NCI-H2107 (cell line): ENCODE measurements at regions not wholly inside any gene's neighbourhood (a gene's known extent, or its start where the extent isn't known, plus 50 kb on each side); places are given as distances from the start of the nearest gene placed in this dataset.

ENCODE experiments used
- DNase-seq: peaks from one replicate; lab custom pipeline; 2025; lab: John Stamatoyannopoulos, UW

DNA sequence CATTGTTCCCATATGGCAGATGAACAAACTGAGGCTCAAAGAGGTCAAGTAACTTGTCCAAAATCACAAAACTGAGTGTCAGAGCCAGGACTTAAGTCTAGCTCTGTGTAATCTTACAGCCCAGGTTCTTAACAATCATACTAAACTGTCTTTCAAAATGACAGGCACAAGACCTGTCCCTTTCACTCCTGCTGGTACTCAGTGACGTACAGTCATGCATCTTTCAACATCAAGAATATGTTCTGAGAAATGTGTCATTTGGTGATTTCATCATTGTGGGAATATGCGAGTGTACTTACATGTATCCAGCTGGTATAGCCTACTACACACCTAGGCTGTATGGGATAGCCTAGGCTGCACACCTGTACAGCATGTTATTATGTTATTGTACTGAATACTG lies 646.8 kb upstream of the WWC1 start:
- no peak for DNase-seq

- no peak for DNase-seq
These were observed 642.0 kb upstream of the WWC1 start for GRCh38 chr5:167649471-167649870.

DNA sequence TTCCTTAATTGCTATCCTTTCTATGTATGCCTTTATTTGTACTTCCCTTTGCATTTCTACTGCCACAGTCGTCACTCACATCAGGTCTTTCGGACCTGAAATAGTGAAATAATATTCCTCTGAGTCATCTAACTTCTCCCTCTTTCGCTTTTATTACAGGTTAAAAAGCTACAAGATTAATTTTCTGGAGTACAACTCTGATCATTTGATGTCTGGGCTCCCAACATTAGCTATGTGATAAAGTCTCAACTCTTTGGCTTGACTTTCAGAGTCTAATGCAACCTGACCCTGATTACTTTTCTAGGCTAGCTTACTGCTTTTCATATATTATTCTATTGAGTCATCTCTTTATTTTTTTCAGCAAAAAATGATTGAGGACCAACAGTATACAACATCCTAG lies 638.8 kb upstream of the WWC1 start:
- DNase-seq: no peak

GRCh38 chr5:167653645-167654106 lies 637.8 kb upstream of the WWC1 start:
- DNase-seq: no peak

DNA sequence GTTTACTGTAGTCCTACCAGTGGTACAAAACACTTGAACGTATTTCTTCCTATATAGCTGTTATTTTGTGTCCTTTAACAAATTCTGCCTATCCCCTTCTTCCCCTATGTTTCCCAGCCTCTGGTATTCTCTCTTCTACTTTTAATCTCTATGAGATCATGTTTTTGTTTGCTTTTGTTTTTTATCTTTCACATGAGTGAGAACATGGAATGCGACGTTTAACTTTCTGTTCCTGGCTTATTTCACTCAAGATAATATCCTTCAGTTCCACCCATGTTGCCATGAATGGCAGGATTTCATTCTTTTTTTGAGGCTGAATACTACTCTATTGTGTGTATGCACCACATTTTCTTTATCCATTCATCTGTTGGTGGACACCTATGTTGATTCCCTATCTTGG lies 634.4 kb upstream of the WWC1 start:
- no peak for DNase-seq

GRCh38 chr5:167658889-167659288 lies 632.6 kb upstream of the WWC1 start:
- no peak for DNase-seq

GRCh38 chr5:167661605-167662004 lies 629.8 kb upstream of the WWC1 start:
- no peak for DNase-seq

GRCh38 chr5:167664222-167664804 lies 627.1 kb upstream of the WWC1 start:
- no peak for DNase-seq

GRCh38 chr5:167665841-167666375 lies 625.5 kb upstream of the WWC1 start:
- DNase-seq: no peak

GRCh38 chr5:167671176-167671575 lies 620.3 kb upstream of the WWC1 start:
- DNase-seq: no peak

- DNase-seq: no peak
These were observed 617.5 kb upstream of the WWC1 start for GRCh38 chr5:167673942-167674341.

DNA sequence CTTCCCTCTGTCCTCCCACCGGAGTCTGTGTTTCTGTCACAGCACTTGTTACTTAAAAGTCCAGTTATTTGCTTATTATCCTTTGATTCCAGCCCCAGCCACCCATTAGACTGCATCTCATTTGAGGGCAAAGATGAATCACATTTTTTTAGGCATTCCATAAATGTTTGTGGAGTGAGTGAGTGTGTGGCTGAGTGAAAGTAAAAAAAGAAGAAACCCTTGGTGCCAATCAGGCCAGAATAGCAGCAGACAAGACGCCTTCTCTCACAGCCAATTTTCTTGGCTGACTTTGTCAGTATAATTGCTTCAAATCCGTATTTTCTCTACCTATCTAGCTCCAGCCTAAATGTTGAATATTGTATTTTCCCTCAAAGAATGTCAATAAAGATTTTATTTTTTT lies 613.0 kb upstream of the WWC1 start:
- no peak for DNase-seq

DNA sequence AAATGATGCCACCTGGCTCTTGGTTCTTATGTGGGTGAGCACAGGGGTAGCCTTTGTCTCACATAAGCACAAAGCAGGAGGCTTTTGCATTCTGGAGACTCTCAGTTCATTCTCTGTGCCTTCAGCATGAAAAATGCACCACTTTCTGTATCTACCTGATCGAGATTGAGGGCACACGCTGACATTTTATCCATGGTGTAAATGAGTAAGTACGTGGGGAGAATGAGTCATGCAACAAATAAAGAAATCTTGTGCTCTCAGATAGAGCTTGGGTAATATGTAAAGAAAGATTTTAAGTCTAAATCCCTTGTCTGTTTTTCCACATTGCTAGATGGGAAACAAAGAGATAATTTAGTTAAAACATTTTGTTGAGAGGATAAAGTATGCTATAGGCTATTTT lies 607.2 kb upstream of the WWC1 start:
- DNase-seq: no peak

- DNase-seq: no peak
These were observed 602.9 kb upstream of the WWC1 start for GRCh38 chr5:167688341-167689130.

DNA sequence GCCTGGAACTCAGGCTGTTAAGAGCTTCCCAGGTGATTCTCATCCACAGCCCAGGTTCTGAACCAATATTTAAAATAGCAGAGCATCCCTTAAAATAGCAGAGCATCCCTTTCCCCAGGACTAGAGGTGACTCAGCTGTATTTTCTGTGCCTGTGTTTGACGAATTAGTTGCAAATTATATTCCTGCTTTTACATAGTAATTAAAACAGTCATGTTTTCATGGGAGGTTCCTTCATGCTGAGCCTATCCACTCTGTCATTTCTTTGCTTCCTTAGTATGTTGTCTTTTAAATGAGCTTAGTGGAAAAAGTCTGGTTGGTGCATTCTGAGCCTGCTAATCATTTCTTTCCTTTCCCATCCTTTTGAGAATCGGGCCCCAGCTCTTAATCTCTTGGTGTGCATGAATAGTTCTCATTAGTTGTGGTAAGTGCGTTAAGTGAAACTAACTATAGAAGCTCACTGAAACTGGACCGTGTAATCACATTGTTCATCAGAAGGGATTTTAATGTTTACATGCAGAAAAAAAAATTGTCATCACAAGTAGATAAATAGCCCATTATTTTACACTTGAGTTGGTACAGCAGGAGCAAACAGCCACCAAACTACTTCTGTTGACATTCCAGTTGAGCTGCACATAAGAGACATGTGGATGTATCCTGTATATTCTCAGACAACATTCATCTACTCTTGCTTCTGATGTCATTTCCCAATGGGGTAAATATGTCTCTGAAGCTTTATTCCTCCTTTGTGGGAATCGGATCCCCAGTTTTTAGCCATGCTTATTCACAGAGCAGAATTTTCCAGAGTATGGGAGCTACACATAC lies 596.9 kb upstream of the WWC1 start:
- no peak for DNase-seq

- DNase-seq: no peak
These were observed 594.7 kb upstream of the WWC1 start for GRCh38 chr5:167696558-167697314.

- no peak for DNase-seq
These were observed 592.0 kb upstream of the WWC1 start for GRCh38 chr5:167699432-167699831.

GRCh38 chr5:167701051-167701450 lies 590.4 kb upstream of the WWC1 start:
- no peak for DNase-seq

GRCh38 chr5:167702014-167702413 lies 589.4 kb upstream of the WWC1 start:
- no peak for DNase-seq

DNA sequence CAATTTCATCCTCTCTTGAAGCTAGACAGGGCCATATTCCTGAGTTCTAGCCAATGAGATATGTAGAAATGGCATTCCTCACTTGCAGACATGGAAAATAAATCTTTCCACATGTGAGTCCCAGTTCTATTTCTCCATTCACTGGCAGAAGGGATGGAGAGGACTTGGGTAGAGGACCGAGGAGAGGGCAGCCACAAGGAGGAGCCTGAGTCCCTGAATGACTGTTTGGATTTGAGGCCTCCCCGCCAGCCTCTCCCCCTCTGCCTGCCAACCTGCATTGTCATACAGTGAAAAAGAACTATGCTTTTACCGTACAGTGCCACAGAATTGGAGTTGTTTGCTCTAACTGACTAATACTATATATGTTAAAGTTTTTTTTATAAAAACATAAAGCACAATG lies 583.0 kb upstream of the WWC1 start:
- no peak for DNase-seq

DNA sequence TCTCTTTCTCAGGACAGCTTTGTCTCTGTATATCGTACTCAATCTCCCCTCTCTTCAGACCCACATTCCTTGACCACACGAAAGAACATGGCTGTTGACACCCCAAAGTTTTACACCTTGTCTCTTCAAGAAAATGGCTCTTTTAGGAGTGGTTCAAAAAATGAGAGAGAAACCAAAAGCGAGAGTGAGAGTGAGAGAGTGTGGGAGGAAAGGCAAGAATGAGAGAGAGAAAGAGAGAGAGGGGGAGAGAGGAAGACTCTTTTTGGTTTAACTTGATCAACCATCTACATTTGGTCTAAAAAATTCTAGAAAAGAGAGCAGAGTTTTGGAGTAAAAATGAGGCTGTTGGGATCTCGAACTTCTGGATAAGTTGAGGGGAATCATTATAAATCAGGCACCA lies 581.8 kb upstream of the WWC1 start:
- DNase-seq: no peak
